Colonic mucosa (tissue), 4 donors: ENCODE measurements at regions not wholly inside any gene's neighbourhood (a gene's known extent, or its start where the extent isn't known, plus 50 kb on each side); places are given as distances from the start of the nearest gene placed in this dataset.

Experiments used
- DNase-seq: peaks from one replicate; pipeline ENCODE4 v3.0.0-alpha.2; 2020
- H3K27ac ChIP-seq: fragments of 200-600 bp; one replicate; pipeline ENCODE4 v1.8.0; 2021
- H3K27me3 ChIP-seq: fragments of 200-600 bp; one replicate; pipeline ENCODE4 v1.8.0; 2021
- H3K36me3 ChIP-seq: fragments of 200-600 bp; one replicate; pipeline ENCODE4 v1.8.0; 2021
- H3K4me1 ChIP-seq: fragments of 200-600 bp; one replicate; pipeline ENCODE4 v1.8.0; 2021; ENCODE audit warnings: mild to moderate bottlenecking
- H3K4me3 ChIP-seq: fragments of 200-600 bp; one replicate; pipeline ENCODE4 v1.8.0; 2021
- H3K9ac ChIP-seq, 2 donors: one replicate each; pipeline ENCODE4 v1.7.0; 2013; ENCODE audit warnings: control low read depth in 2 of 2, low read depth in 2 of 2, low read length in 2 of 2
- H3K9me3 ChIP-seq: fragments of 200-600 bp; one replicate; pipeline ENCODE4 v1.8.0; 2021
- intact Hi-C: fragments of 100-400 bp; cut with DNase I; formaldehyde crosslinking; loops from one replicate; pipeline ENCODE4 v1.14.1; 2022
- TF ChIP-seq, protein P1 (sequence below): fragments of 200-600 bp; IDR thresholded peaks from one replicate; pipeline ENCODE4 v1.8.0; 2022; ENCODE audit warnings: antibody characterized with exemption, mild to moderate bottlenecking
- donor health status: healthy.
- donor health status: DM: no; HTN: no; CAD: no.
- donor health status: DM: no; HTN: no; CAD: no.

DNA sequence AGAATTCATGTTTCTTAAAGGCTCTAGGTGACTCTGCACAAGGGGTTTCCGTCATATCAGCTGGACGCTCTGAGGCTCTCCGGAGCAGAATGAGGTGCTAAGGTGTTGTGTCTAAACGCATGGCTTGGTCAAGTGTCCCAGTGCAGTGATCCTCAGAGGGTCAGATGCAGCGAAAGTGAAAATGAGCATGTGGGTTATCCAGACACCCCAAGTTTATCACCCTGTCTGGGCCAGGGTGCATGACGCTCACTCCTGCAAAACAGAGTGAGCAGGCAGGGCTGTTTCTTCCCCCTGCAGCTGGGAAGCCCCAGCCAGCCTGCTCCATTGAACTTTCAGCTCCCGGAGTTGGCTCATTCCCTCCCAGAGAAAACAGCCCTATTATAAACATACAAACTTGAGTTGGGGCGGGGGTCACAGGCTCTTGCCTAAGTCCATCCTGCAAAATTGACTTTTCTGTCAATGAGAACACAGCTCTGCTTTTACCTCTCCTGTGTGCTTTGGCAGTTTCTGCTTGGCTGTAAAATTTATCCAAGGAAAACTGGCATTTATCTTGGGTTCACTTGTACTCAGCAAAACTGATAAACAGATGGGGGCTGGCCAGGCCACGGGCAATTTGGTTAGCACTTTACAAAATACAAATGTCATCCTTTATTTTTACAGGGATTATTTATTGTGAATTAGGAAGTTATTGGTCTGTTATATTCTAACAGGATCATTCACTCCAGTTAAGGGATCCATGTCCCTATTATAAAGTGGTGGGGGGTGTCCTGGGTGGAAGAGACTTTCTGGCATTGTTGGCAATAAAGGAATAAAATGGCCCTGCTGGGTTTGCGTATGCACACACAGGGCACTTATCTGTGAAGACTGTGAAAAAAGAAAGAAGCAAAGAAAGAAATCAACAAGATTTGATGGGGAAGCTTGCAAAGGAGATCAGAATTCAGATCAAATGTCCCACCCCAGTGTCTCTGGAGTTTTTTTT is 154.9 kb downstream of the FOXA2 start:
- Histone ChIP-seq H3K9ac (no peak overlapping the region), H3K4me3 (no peak overlapping the region), H3K27ac (no peak overlapping the region), H3K36me3 (no peaks in the 10 kb centered on the region), H3K4me1 (no peaks in the 10 kb centered on the region), H3K9me3 (no peaks in the 10 kb centered on the region), H3K27me3 (no peaks in the 10 kb centered on the region)
- TF ChIP-seq, protein P1, sequence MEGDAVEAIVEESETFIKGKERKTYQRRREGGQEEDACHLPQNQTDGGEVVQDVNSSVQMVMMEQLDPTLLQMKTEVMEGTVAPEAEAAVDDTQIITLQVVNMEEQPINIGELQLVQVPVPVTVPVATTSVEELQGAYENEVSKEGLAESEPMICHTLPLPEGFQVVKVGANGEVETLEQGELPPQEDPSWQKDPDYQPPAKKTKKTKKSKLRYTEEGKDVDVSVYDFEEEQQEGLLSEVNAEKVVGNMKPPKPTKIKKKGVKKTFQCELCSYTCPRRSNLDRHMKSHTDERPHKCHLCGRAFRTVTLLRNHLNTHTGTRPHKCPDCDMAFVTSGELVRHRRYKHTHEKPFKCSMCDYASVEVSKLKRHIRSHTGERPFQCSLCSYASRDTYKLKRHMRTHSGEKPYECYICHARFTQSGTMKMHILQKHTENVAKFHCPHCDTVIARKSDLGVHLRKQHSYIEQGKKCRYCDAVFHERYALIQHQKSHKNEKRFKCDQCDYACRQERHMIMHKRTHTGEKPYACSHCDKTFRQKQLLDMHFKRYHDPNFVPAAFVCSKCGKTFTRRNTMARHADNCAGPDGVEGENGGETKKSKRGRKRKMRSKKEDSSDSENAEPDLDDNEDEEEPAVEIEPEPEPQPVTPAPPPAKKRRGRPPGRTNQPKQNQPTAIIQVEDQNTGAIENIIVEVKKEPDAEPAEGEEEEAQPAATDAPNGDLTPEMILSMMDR = no peak
- intact Hi-C loops = no loop called here
- DNase-seq = no peak

DNA sequence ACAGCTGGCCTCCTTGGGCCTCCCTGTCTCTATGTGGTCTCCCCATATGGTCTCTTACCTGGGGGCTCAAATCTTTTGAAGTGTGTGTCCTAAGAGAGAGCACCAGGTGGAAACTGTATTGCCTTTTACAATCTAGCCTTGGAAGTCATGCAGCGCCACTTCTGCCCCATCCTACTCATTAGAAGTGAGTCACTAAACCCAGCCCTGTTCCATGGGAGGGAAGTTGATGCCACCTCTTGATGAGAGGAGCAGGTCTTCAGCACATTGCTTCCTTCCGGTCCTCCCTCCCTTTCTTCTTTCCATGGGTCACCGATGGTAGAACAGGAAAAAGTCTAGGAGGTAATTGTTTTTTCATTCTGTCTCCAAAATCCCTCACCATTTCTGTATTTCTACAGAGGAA is 156.3 kb downstream of the FOXA2 start:
- Histone ChIP-seq H3K9ac (no peak overlapping the region), H3K4me3 (no peak overlapping the region), H3K27me3 (no peaks in the 10 kb centered on the region), H3K4me1 (no peaks in the 10 kb centered on the region), H3K36me3 (no peaks in the 10 kb centered on the region), H3K27ac (no peak overlapping the region), H3K9me3 (no peaks in the 10 kb centered on the region)
- TF ChIP-seq, protein P1 = no peak
- intact Hi-C loops = no loop called here
- DNase-seq = no peak

DNA sequence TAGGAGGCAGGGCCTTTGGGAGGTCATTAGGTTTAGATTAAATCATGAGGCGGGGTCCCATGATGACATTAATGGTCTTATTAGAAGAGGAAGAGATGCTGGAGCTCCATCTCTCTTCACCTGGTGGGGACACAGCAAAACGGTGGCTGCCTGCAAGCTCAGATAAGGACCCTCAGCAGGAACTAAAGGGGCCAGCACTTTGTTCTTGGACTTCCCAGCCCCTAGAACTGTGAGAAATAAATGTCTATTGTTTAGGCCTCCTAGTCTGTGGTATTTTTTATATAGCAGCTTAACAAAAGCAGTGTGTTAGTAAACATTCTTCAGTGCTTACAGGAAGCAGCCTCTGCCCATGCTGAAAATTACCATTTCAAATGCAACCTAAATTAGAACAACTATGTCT is 157.6 kb downstream of the FOXA2 start:
- Histone ChIP-seq H3K9ac (no peak overlapping the region), H3K36me3 (no peaks in the 10 kb centered on the region), H3K27ac (no peak overlapping the region), H3K4me1 (no peaks in the 10 kb centered on the region), H3K9me3 (no peaks in the 10 kb centered on the region), H3K4me3 (no peak overlapping the region), H3K27me3 (no peaks in the 10 kb centered on the region)
- TF ChIP-seq, protein P1 = no peak
- intact Hi-C loops = no loop called here
- DNase-seq = no peak

DNA sequence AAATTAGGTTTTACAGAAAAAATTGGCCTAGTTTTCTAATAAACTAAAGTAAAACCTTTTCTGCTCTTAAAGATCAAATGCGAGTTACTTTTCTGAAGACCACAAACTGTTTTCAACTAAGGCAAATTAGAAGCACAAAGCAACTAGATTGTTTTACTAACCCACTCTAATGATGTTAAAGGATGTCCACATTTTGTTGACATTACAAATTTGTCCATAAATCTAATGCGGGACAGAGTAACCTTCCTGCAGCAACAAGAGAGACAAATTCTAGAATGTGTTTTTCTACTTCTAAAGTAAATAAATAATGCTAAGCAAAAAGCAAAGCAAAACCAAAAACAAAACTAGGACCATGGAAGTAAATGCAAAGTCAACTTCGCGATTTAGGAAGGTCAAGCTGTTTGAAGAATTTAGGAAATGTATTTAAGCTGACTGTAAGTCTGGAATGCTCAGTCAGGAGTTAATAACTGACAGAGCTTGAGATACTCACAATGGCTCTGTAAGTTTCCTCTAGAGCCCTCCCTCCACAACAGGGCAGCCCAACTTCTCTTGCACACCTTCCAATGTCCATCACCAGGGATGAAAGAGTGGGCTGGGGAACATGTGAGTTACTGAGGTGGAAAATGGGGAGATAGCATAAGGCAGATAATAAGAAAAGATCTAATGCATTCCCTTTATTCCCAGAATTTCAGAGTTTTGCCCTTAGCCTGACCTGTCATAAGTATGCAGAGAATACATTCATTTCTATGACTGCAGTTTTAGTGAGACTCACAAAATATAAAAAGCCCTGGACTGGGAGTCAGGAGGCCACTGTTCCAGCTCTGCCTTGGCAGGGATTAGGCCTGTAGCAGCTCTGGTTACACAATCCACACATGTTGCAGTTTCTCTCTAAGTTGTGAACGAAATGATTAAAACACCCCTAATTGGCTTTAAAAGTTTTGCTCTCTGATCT is 158.8 kb downstream of the FOXA2 start:
- intact Hi-C loops = no loop called here
- no peaks in the 10 kb centered on the region for H3K36me3 ChIP-seq
- DNase-seq = no peak
- no peak overlapping the region for H3K4me3 ChIP-seq
- no peaks in the 10 kb centered on the region for H3K4me1 ChIP-seq
- H3K27me3 ChIP-seq = no peaks in the 10 kb centered on the region
- TF ChIP-seq, protein P1 = no peak
- H3K9me3 ChIP-seq = no peaks in the 10 kb centered on the region
- H3K9ac ChIP-seq = no peak overlapping the region
- H3K27ac ChIP-seq = no peak overlapping the region

DNA sequence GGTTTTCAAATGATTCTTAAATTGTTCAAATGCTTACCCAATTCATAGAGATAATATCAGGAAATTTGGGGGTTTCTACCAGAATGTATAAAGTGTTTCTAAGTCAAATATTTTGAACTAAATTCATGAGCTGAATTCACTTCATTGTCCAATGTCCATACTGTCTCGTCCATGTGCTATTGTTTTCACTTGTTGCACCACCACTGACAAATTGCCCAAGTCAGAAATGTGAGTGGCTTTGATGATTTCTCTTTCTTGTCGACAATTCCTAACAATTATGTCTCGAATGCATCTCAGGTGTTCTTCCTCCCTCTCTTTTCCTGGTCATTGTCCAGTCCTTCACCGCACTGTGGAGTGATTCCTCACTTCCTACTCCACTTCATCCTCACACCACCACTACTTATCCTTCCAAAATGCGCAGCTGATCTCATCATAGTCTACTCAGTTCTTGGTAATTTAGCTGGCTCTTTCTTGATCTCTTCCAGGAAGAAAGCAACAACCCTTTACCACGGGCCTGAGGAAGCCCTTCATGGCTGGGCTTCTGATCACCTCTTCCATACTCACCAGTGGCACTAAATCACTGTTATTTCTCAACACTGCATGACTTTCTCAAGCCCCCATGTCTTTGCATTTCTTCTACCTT is 161.1 kb downstream of the FOXA2 start:
- TF ChIP-seq, protein P1 = no peak
- Histone ChIP-seq H3K9me3 (no peaks in the 10 kb centered on the region), H3K27ac (no peak overlapping the region), H3K9ac (no peak overlapping the region), H3K4me3 (no peak overlapping the region), H3K27me3 (no peaks in the 10 kb centered on the region), H3K36me3 (no peaks in the 10 kb centered on the region), H3K4me1 (no peaks in the 10 kb centered on the region)
- intact Hi-C loops = no loop called here
- DNase-seq = no peak
